H54 (cell line): ENCODE measurements at regions not wholly inside any gene's neighbourhood (a gene's known extent, or its start where the extent isn't known, plus 50 kb on each side); places are given as distances from the start of the nearest gene placed in this dataset.

Source experiments
- DNase-seq: peaks from one replicate; pipeline ENCODE4 v3.0.0; 2011; ENCODE audit warnings: low spot score, mixed read lengths; ENCODE audit not compliant: insufficient read length
- FAIRE-seq: peaks from 3 replicates; lab custom pipeline; 2011; peaks lifted over from hg19 to GRCh38; lab: Jason Lieb, UNC
- POLR2A ChIP-seq: IDR thresholded peaks from 2 replicates; pipeline ENCODE4 v1.6.1; 2011; ENCODE audit warnings: low read depth, mild to moderate bottlenecking, low read length

- FAIRE-seq: no peak
- no peak for DNase-seq
- TF ChIP-seq POLR2A: no peak
Observed at GRCh38 chr1:57683037-57683942, 259.4 kb upstream of the DAB1 start.

DNA sequence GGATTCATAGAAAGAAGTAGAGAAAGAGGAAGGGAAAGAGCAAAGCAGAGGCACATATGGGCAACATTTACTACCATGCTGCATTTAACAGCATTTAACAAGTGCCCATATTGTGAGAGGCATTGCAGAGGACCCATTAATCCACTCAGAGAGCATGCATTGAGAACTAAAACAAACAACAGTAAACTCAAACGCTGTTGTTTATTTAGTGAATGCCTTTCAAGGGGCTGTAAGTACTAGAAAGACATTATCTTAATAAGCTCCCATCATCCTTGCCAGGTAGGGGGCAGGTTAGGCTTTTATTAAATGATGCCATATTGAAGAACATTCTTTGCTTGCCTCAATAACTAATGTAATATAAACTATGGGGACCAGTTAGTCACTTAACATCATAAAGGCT, 254.3 kb upstream of the DAB1 start:
- DNase-seq (no peak), FAIRE-seq (no peak)
- TF ChIP-seq POLR2A: no peak

DNA sequence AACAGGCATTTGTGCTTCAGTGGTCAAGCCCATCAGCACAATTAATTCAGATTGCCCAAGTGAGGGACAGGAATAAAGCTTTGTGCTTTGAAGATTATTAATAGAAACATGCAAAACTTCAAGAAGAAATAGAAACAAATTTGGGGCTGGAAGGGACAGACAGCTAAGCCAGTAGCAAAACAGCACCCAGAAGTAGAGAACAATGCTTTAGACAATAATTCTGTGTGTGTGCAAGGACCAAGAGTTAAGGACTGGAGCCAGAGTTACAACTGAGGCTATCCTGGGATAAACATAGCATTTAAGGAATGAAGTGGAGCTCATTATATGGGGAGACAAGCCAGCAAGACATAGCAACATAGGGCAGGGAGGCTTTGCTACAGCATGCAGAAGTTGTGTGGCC, 251.9 kb upstream of the DAB1 start:
- TF ChIP-seq POLR2A: no peak
- FAIRE-seq: no peak
- DNase-seq: no peak

- FAIRE-seq (no peak), DNase-seq (no peak)
- TF ChIP-seq POLR2A: no peak
Observed at GRCh38 chr1:57674801-57675200, 250.9 kb upstream of the DAB1 start.

- DNase-seq: no peak
- no peak for FAIRE-seq
- no peak for TF ChIP-seq POLR2A
Observed at GRCh38 chr1:57672346-57673140, 248.7 kb upstream of the DAB1 start.

- no peak for DNase-seq
- TF ChIP-seq POLR2A: no peak
- FAIRE-seq: no peak
Observed at GRCh38 chr1:57671750-57672149, 247.9 kb upstream of the DAB1 start.

DNA sequence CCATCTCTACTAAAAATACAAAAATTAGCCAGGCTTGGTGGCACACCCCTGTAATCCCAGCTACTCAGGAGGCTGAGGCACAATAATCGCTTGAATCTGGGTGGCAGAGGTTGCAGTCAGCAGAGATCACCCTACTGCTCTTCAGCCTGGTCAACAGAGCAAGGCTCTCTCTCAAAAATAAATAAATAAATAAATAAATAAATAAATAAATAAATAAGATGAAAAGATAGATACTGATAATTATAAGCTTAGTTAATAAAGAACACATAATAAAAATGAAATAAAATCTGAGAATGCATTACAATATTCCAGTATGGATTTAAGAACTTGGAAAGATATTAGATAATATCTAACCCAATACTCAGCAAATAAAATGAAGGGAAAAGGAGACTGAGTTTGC, 235.9 kb upstream of the DAB1 start:
- TF ChIP-seq POLR2A: no peak
- DNase-seq (no peak), FAIRE-seq (no peak)

DNA sequence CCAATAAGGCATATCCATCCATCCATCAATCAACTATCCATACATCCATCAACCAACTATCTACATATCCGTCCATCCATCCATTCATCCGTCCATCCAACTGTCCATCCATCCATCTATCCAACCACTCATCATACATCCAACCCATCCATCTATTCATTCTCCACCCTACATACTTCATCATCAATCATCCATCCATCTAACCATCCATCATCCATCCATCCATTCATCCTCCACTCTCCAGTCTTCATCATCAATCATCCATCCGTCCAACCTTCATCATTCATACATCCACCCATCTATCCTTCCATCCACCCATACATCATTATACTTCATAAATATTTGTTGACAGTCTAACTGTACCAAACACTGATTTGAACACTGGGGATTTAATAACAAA, 231.3 kb upstream of the DAB1 start:
- FAIRE-seq (no peak), DNase-seq (no peak)
- TF ChIP-seq POLR2A: no peak

GRCh38 chr1:57644667-57645066, 220.8 kb upstream of the DAB1 start:
- TF ChIP-seq POLR2A: no peak
- no peak for DNase-seq
- FAIRE-seq: no peak

- no peak for TF ChIP-seq POLR2A
- DNase-seq: no peak
- no peak for FAIRE-seq
Observed at GRCh38 chr1:57638239-57638638, 214.4 kb upstream of the DAB1 start.

GRCh38 chr1:57637155-57637554, 213.3 kb upstream of the DAB1 start:
- no peak for TF ChIP-seq POLR2A
- DNase-seq (no peak), FAIRE-seq (no peak)

- FAIRE-seq (no peak), DNase-seq (no peak)
- no peak for TF ChIP-seq POLR2A
Observed at GRCh38 chr1:57633881-57634280, 210.0 kb upstream of the DAB1 start.

GRCh38 chr1:57633056-57633455, 209.2 kb upstream of the DAB1 start:
- FAIRE-seq (no peak), DNase-seq (no peak)
- TF ChIP-seq POLR2A: no peak

- no peak for FAIRE-seq
- TF ChIP-seq POLR2A: no peak
- no peak for DNase-seq
Observed at GRCh38 chr1:57632401-57632800, 208.5 kb upstream of the DAB1 start.
